ENCODE measurements at regions not wholly inside any gene's neighbourhood (a gene's known extent, or its start where the extent isn't known, plus 50 kb on each side); places are given as distances from the start of the nearest gene placed in this dataset.

GRCh38 chr4:119746951-119747350, 118.3 kb upstream of the PDE5A start:
- Histone ChIP-seq H3K9me3 (ENCODE audit: insufficient read depth, low read depth, low read length) (no peaks in the 10 kb centered on the region), H3K27me3 (ENCODE audit: insufficient read depth, low read length) (no peaks in the 10 kb centered on the region), H3K27ac (ENCODE audit: low read depth, low read length) (no peak overlapping the region), H3K4me3 (ENCODE audit: low read length) (no peak overlapping the region), H3K36me3 (ENCODE audit: insufficient read depth, low read length) (no peaks in the 10 kb centered on the region), H3K4me1 (ENCODE audit: insufficient read depth, low read length) (no peaks in the 10 kb centered on the region), H3K9ac (ENCODE audit: low read depth, low read length) (no peak overlapping the region)
- WGBS, result 97% methylated on average over 3 of the region's 3 CpGs

- WGBS, result 91% methylated on average over 1 of the region's 1 CpG
- Histone ChIP-seq H3K36me3 (ENCODE audit: insufficient read depth, low read length) (no peaks in the 10 kb centered on the region), H3K4me3 (ENCODE audit: low read length) (no peak overlapping the region), H3K9me3 (ENCODE audit: insufficient read depth, low read depth, low read length) (no peaks in the 10 kb centered on the region), H3K4me1 (ENCODE audit: insufficient read depth, low read length) (no peaks in the 10 kb centered on the region), H3K9ac (ENCODE audit: low read depth, low read length) (no peak overlapping the region), H3K27me3 (ENCODE audit: insufficient read depth, low read length) (no peaks in the 10 kb centered on the region), H3K27ac (ENCODE audit: low read depth, low read length) (no peak overlapping the region)
Measured at GRCh38 chr4:119745351-119745750, 116.7 kb upstream of the PDE5A start.

GRCh38 chr4:119744580-119744979, 116.0 kb upstream of the PDE5A start:
- Histone ChIP-seq H3K4me1 (ENCODE audit: insufficient read depth, low read length) (no peaks in the 10 kb centered on the region), H3K27ac (ENCODE audit: low read depth, low read length) (no peak overlapping the region), H3K9ac (ENCODE audit: low read depth, low read length) (no peak overlapping the region), H3K9me3 (ENCODE audit: insufficient read depth, low read depth, low read length) (no peaks in the 10 kb centered on the region), H3K36me3 (ENCODE audit: insufficient read depth, low read length) (no peaks in the 10 kb centered on the region), H3K4me3 (ENCODE audit: low read length) (no peak overlapping the region), H3K27me3 (ENCODE audit: insufficient read depth, low read length) (no peaks in the 10 kb centered on the region)
- WGBS, result 84% methylated on average over 3 of the region's 3 CpGs

- no peaks in the 10 kb centered on the region for H3K27me3 ChIP-seq (ENCODE audit: insufficient read depth, low read length)
- no peaks in the 10 kb centered on the region for H3K4me1 ChIP-seq (ENCODE audit: insufficient read depth, low read length)
- 86% methylated on average over 2 of the region's 2 CpGs for WGBS
- no peak overlapping the region for H3K27ac ChIP-seq (ENCODE audit: low read depth, low read length)
- H3K4me3 ChIP-seq (ENCODE audit: low read length), result no peak overlapping the region
- H3K9ac ChIP-seq (ENCODE audit: low read depth, low read length), result no peak overlapping the region
- H3K36me3 ChIP-seq (ENCODE audit: insufficient read depth, low read length), result no peaks in the 10 kb centered on the region
- no peaks in the 10 kb centered on the region for H3K9me3 ChIP-seq (ENCODE audit: insufficient read depth, low read depth, low read length)
Measured at GRCh38 chr4:119743644-119744043, 115.0 kb upstream of the PDE5A start.

- Histone ChIP-seq H3K36me3 (ENCODE audit: insufficient read depth, low read length) (no peaks in the 10 kb centered on the region), H3K27me3 (ENCODE audit: insufficient read depth, low read length) (no peaks in the 10 kb centered on the region), H3K4me1 (ENCODE audit: insufficient read depth, low read length) (no peaks in the 10 kb centered on the region), H3K4me3 (ENCODE audit: low read length) (no peak overlapping the region), H3K27ac (ENCODE audit: low read depth, low read length) (no peak overlapping the region), H3K9me3 (ENCODE audit: insufficient read depth, low read depth, low read length) (no peaks in the 10 kb centered on the region), H3K9ac (ENCODE audit: low read depth, low read length) (no peak overlapping the region)
- WGBS, result 96% methylated on average over 4 of the region's 4 CpGs
Measured at GRCh38 chr4:119739796-119740195, 111.2 kb upstream of the PDE5A start.

- Histone ChIP-seq H3K27me3 (ENCODE audit: insufficient read depth, low read length) (no peaks in the 10 kb centered on the region), H3K4me1 (ENCODE audit: insufficient read depth, low read length) (no peaks in the 10 kb centered on the region), H3K4me3 (ENCODE audit: low read length) (no peak overlapping the region), H3K27ac (ENCODE audit: low read depth, low read length) (no peak overlapping the region), H3K9ac (ENCODE audit: low read depth, low read length) (no peak overlapping the region), H3K9me3 (ENCODE audit: insufficient read depth, low read depth, low read length) (no peaks in the 10 kb centered on the region), H3K36me3 (ENCODE audit: insufficient read depth, low read length) (no peaks in the 10 kb centered on the region)
- 96% methylated on average over 2 of the region's 2 CpGs for WGBS
Measured at GRCh38 chr4:119738901-119739300, 110.3 kb upstream of the PDE5A start.

GRCh38 chr4:119736559-119736958, 108.0 kb upstream of the PDE5A start:
- Histone ChIP-seq H3K4me3 (ENCODE audit: low read length) (no peak overlapping the region), H3K27ac (ENCODE audit: low read depth, low read length) (no peak overlapping the region), H3K9me3 (ENCODE audit: insufficient read depth, low read depth, low read length) (no peaks in the 10 kb centered on the region), H3K4me1 (ENCODE audit: insufficient read depth, low read length) (no peaks in the 10 kb centered on the region), H3K27me3 (ENCODE audit: insufficient read depth, low read length) (no peaks in the 10 kb centered on the region), H3K36me3 (ENCODE audit: insufficient read depth, low read length) (no peaks in the 10 kb centered on the region), H3K9ac (ENCODE audit: low read depth, low read length) (no peak overlapping the region)
- 97% methylated on average over 2 of the region's 2 CpGs for WGBS

GRCh38 chr4:119735165-119735651, 106.6 kb upstream of the PDE5A start:
- Histone ChIP-seq H3K9ac (ENCODE audit: low read depth, low read length) (no peak overlapping the region), H3K4me1 (ENCODE audit: insufficient read depth, low read length) (peaks cover 8% of the 10 kb centered on the region), H3K4me3 (ENCODE audit: low read length) (no peak overlapping the region), H3K27me3 (ENCODE audit: insufficient read depth, low read length) (no peaks in the 10 kb centered on the region), H3K9me3 (ENCODE audit: insufficient read depth, low read depth, low read length) (no peaks in the 10 kb centered on the region), H3K36me3 (ENCODE audit: insufficient read depth, low read length) (no peaks in the 10 kb centered on the region), H3K27ac (ENCODE audit: low read depth, low read length) (no peak overlapping the region)
- 100% methylated on average over 1 of the region's 1 CpG for WGBS

- H3K27me3 ChIP-seq (ENCODE audit: insufficient read depth, low read length), result no peaks in the 10 kb centered on the region
- no peaks in the 10 kb centered on the region for H3K9me3 ChIP-seq (ENCODE audit: insufficient read depth, low read depth, low read length)
- no peak overlapping the region for H3K4me3 ChIP-seq (ENCODE audit: low read length)
- H3K27ac ChIP-seq (ENCODE audit: low read depth, low read length), result no peak overlapping the region
- WGBS, result 96% methylated on average over 1 of the region's 1 CpG
- H3K36me3 ChIP-seq (ENCODE audit: insufficient read depth, low read length), result no peaks in the 10 kb centered on the region
- no peak overlapping the region for H3K9ac ChIP-seq (ENCODE audit: low read depth, low read length)
- H3K4me1 ChIP-seq (ENCODE audit: insufficient read depth, low read length), result peaks cover 8% of the 10 kb centered on the region
Measured at GRCh38 chr4:119733431-119733830, 104.8 kb upstream of the PDE5A start.

GRCh38 chr4:119731778-119732177, 103.2 kb upstream of the PDE5A start:
- WGBS, result 97% methylated on average over 5 of the region's 5 CpGs

GRCh38 chr4:119731146-119731742, 102.6 kb upstream of the PDE5A start:
- peaks cover 8% of the 10 kb centered on the region for H3K4me1 ChIP-seq (ENCODE audit: insufficient read depth, low read length)
- H3K4me3 ChIP-seq (ENCODE audit: low read length), result no peak overlapping the region
- no peak overlapping the region for H3K9ac ChIP-seq (ENCODE audit: low read depth, low read length)
- no peak overlapping the region for H3K27ac ChIP-seq (ENCODE audit: low read depth, low read length)
- H3K27me3 ChIP-seq (ENCODE audit: insufficient read depth, low read length), result no peaks in the 10 kb centered on the region
- no CpG with 5 or more reads among the region's 3 CpGs for WGBS
- H3K36me3 ChIP-seq (ENCODE audit: insufficient read depth, low read length), result no peaks in the 10 kb centered on the region
- no peaks in the 10 kb centered on the region for H3K9me3 ChIP-seq (ENCODE audit: insufficient read depth, low read depth, low read length)

More at GRCh38 chr4:119731778-119732177, 103.2 kb upstream of the PDE5A start:
- Histone ChIP-seq H3K4me1 (ENCODE audit: insufficient read depth, low read length) (peaks cover 8% of the 10 kb centered on the region), H3K9ac (ENCODE audit: low read depth, low read length) (no peak overlapping the region), H3K27me3 (ENCODE audit: insufficient read depth, low read length) (no peaks in the 10 kb centered on the region), H3K9me3 (ENCODE audit: insufficient read depth, low read depth, low read length) (no peaks in the 10 kb centered on the region), H3K36me3 (ENCODE audit: insufficient read depth, low read length) (no peaks in the 10 kb centered on the region), H3K27ac (ENCODE audit: low read depth, low read length) (no peak overlapping the region), H3K4me3 (ENCODE audit: low read length) (no peak overlapping the region)

- Histone ChIP-seq H3K9me3 (ENCODE audit: insufficient read depth, low read depth, low read length) (no peaks in the 10 kb centered on the region), H3K27ac (ENCODE audit: low read depth, low read length) (no peak overlapping the region), H3K4me3 (ENCODE audit: low read length) (no peak overlapping the region), H3K9ac (ENCODE audit: low read depth, low read length) (no peak overlapping the region), H3K27me3 (ENCODE audit: insufficient read depth, low read length) (no peaks in the 10 kb centered on the region), H3K36me3 (ENCODE audit: insufficient read depth, low read length) (no peaks in the 10 kb centered on the region), H3K4me1 (ENCODE audit: insufficient read depth, low read length) (peaks cover 14% of the 10 kb centered on the region)
- WGBS, result 60% methylated on average over 1 of the region's 1 CpG
Measured at GRCh38 chr4:119730671-119730950, 102.0 kb upstream of the PDE5A start.
